K562 (cell line): ENCODE measurements at regions not wholly inside any gene's neighbourhood (a gene's known extent, or its start where the extent isn't known, plus 50 kb on each side); places are given as distances from the start of the nearest gene placed in this dataset.

Source experiments
- ATAC-seq: fragments of 200-7000 bp; cut with Tn5 transposase; 3 replicates; pipeline ENCODE4 v1.9.1; 2020; ENCODE audit warnings: moderate library complexity
- BruUV-seq: library from RNA; stranded (reverse); fragments of 400-500 nt; replicated peaks from 2 replicates; lab custom pipeline; 2021; lab: Mats Ljungman, UMichigan
- CTCF ChIA-PET: fragments of 300-600 bp; formaldehyde crosslinking; extraction: SDS; loops from one replicate; lab custom pipeline; 2021; ENCODE audit warnings: low intra/inter-chr PET ratio; lab: Yijun Ruan, JAX
- POLR2A ChIA-PET: fragments of 300-600, 350-650 bp; sonication (Branson Sonifier 250); formaldehyde crosslinking; extraction: SDS; loops from one replicate; lab custom pipeline; 2021; ENCODE audit warnings: antibody characterized with exemption, inconsistent platforms; lab: Yijun Ruan, JAX
- DNase-seq, 4 experiments: peaks; one replicate each; pipeline versions ENCODE4 v3.0.0 to v3.0.0-alpha.2; 2011 to 2018; ENCODE audit warnings: low spot score in 3 of 4, mixed read lengths in 3 of 4; ENCODE audit errors: extremely low read depth in 1 of 4
- FAIRE-seq: peaks from 2 replicates; lab custom pipeline; 2011; peaks lifted over from hg19 to GRCh38; lab: Jason Lieb, UNC
- H2AFZ ChIP-seq: 2 replicates; pipeline ENCODE4 v1.6.0; 2011; ENCODE audit warnings: low read depth, low read length, control low read depth, inconsistent platforms
- H3K27ac ChIP-seq: fragments of 200-600 bp; 3 replicates; pipeline ENCODE4 v1.8.0; 2011; ENCODE audit warnings: low read depth, mild to moderate bottlenecking, control low read depth, inconsistent platforms, low read length, moderate library complexity, mixed read lengths; ENCODE audit errors: extremely low read depth
- H3K27me3 ChIP-seq, 2 experiments: fragments of 300-600 bp in 1 of 2; 2 replicates in 1 of 2; 3 replicates in 1 of 2; pipeline versions ENCODE4 v1.6.0 to v1.8.0; 2011; ENCODE audit warnings: inconsistent platforms in 2 of 2, low read length in 2 of 2, mild to moderate bottlenecking in 1 of 2, mixed read lengths in 1 of 2, moderate library complexity in 1 of 2; ENCODE audit not compliant: control insufficient read depth in 2 of 2, insufficient read depth in 2 of 2
- H3K36me3 ChIP-seq: fragments of 300-600 bp; 3 replicates; pipeline ENCODE4 v1.8.0; 2011; ENCODE audit warnings: mild to moderate bottlenecking, low read length, inconsistent platforms; ENCODE audit not compliant: control insufficient read depth, insufficient read depth
- H3K4me1 ChIP-seq, 2 experiments: fragments of 200-600 bp in 1 of 2; replicated peaks in 1 of 2; 2 replicates in 1 of 2; 3 replicates in 1 of 2; pipeline versions ENCODE4 v1.5.1 to v1.8.0; 2011; ENCODE audit warnings: inconsistent platforms in 2 of 2, low read length in 2 of 2, mild to moderate bottlenecking in 1 of 2, mixed read lengths in 1 of 2, moderate library complexity in 1 of 2; ENCODE audit not compliant: control insufficient read depth in 2 of 2, insufficient read depth in 2 of 2
- H3K4me2 ChIP-seq: 2 replicates; pipeline ENCODE4 v1.6.1; 2011; ENCODE audit warnings: low read length, control low read depth, inconsistent platforms, mixed read lengths; ENCODE audit not compliant: insufficient read depth
- H3K4me3 ChIP-seq: fragments of 200-600 bp; sonication (generic), shearing (Covaris generic); 2 replicates; pipeline ENCODE4 v1.5.1; 2016; ENCODE audit warnings: control low read depth, inconsistent platforms
- H3K79me2 ChIP-seq: fragments of 200-600 bp; 3 replicates; pipeline ENCODE4 v1.8.0; 2011; ENCODE audit warnings: low read length, inconsistent platforms; ENCODE audit not compliant: control insufficient read depth, insufficient read depth
- H3K9ac ChIP-seq, 2 experiments: 2 replicates each; pipeline versions ENCODE4 v1.6.0 to v1.6.1; 2011; ENCODE audit warnings: low read depth in 2 of 2, low read length in 2 of 2, control low read depth in 1 of 2, inconsistent platforms in 1 of 2, mild to moderate bottlenecking in 1 of 2, mixed read lengths in 1 of 2; ENCODE audit not compliant: insufficient read depth in 1 of 2
- H3K9me1 ChIP-seq: one replicate; pipeline ENCODE4 v1.6.0; 2011; ENCODE audit warnings: inconsistent platforms, mild to moderate bottlenecking, low read length, moderate library complexity; ENCODE audit not compliant: control insufficient read depth, insufficient read depth
- H3K9me3 ChIP-seq: replicated peaks from 2 replicates; pipeline ENCODE4 v1.5.1; 2011; ENCODE audit warnings: low read depth, low read length, inconsistent platforms; ENCODE audit not compliant: control insufficient read depth, insufficient read depth
- H4K20me1 ChIP-seq: replicated peaks from 2 replicates; pipeline ENCODE4 v1.6.1; 2011; ENCODE audit warnings: low read length, inconsistent platforms, mixed read lengths; ENCODE audit not compliant: control insufficient read depth, insufficient read depth
- CBX1 ChIP-seq: sonication (generic); IDR thresholded peaks from 2 replicates; pipeline ENCODE4 v1.6.1; 2016; ENCODE audit warnings: antibody characterized with exemption, low read depth, mild to moderate bottlenecking
- FUS ChIP-seq: fragments of 200-400 bp; formaldehyde crosslinking; optimal IDR thresholded peaks from 2 replicates; pipeline ENCODE3; 2017; ENCODE audit warnings: low read depth, low read length
- KDM1A ChIP-seq, 2 experiments: fragments of 450-650 bp; IDR thresholded peaks; 2 replicates each; pipeline ENCODE4 v1.6.1; 2016; ENCODE audit warnings: mild to moderate bottlenecking in 2 of 2
- KDM5B ChIP-seq: fragments of 200-600 bp; sonication (generic); IDR thresholded peaks from 2 replicates; pipeline ENCODE4 v1.6.1; 2012; ENCODE audit warnings: low read depth, mild to moderate bottlenecking, moderate library complexity, low read length, control low read depth, inconsistent platforms; ENCODE audit not compliant: insufficient replicate concordance
- LEF1 ChIP-seq: fragments of 450-650 bp; IDR thresholded peaks from 2 replicates; pipeline ENCODE4 v1.6.1; 2016; ENCODE audit warnings: mild to moderate bottlenecking
- NR2C2 ChIP-seq, 2 experiments: fragments of 200-800 bp in 1 of 2; sonication (Bioruptor generic) in 1 of 2; sonication (generic) in 1 of 2; formaldehyde crosslinking in 1 of 2; IDR thresholded peaks; 2 replicates each; pipeline versions ENCODE4 v1.6.1 to v1.8.0; 2016 to 2022; ENCODE audit warnings: mild to moderate bottlenecking in 1 of 2, missing compliant biosample characterization in 1 of 2, missing genetic modification characterization in 1 of 2, missing genetic modification reagents in 1 of 2
- PCBP2 ChIP-seq: fragments of 200-400 bp; formaldehyde crosslinking; IDR thresholded peaks from 2 replicates; pipeline ENCODE4 v1.6.1; 2018; ENCODE audit warnings: low read length, low read depth, mild to moderate bottlenecking, moderate library complexity; ENCODE audit not compliant: poor library complexity, severe bottlenecking
- PHTF2 ChIP-seq: fragments of 250-450 bp; sonication (Bioruptor Pico); IDR thresholded peaks from 2 replicates; pipeline ENCODE4 v1.5.0; 2021; ENCODE audit warnings: mild to moderate bottlenecking
- POLR2AphosphoS5 ChIP-seq: IDR thresholded peaks from 2 replicates; pipeline ENCODE4 v1.6.1; 2011; ENCODE audit warnings: mild to moderate bottlenecking, low read depth, low read length, moderate library complexity; ENCODE audit not compliant: control insufficient read depth, insufficient read depth
- SMARCA4 ChIP-seq: fragments of 450-650 bp; IDR thresholded peaks from 2 replicates; pipeline ENCODE4 v1.6.1; 2016
- SNRNP70 ChIP-seq: fragments of 200-400 bp; formaldehyde crosslinking; optimal IDR thresholded peaks from 2 replicates; pipeline ENCODE3; 2017; ENCODE audit warnings: low read depth, low read length
- STAT6 ChIP-seq: sonication (generic); formaldehyde crosslinking; IDR thresholded peaks from 2 replicates; pipeline ENCODE4 v1.8.1; 2023; ENCODE audit warnings: mild to moderate bottlenecking, missing genetic modification reagents
- TCF15 ChIP-seq: fragments of 250-450 bp; sonication (Bioruptor Pico); IDR thresholded peaks from 2 replicates; pipeline ENCODE4 v1.8.0; 2022; ENCODE audit warnings: moderate library complexity, mild to moderate bottlenecking, inconsistent platforms
- USF2 ChIP-seq: sonication (generic); formaldehyde crosslinking; IDR thresholded peaks from 2 replicates; pipeline ENCODE4 v1.5.0; 2020; ENCODE audit warnings: missing genetic modification reagents
- ZNF253 ChIP-seq: fragments of 250-450 bp; sonication (Bioruptor Pico); conservative IDR thresholded peaks from 2 replicates; pipeline ENCODE4 v1.6.1; 2021; ENCODE audit warnings: mild to moderate bottlenecking
- ZNF347 ChIP-seq: fragments of 450-650 bp; formaldehyde crosslinking; IDR thresholded peaks from 2 replicates; pipeline ENCODE4 v1.4.0; 2020; ENCODE audit warnings: low read depth, mild to moderate bottlenecking, moderate library complexity
- ZNF583 ChIP-seq: fragments of 250-450 bp; sonication (Bioruptor Pico); IDR thresholded peaks from 2 replicates; pipeline ENCODE4 v1.4.0; 2020
- ZNF655 ChIP-seq: fragments of 250-450 bp; sonication (Bioruptor Pico); IDR thresholded peaks from 2 replicates; pipeline ENCODE4 v1.5.0; 2021
- WGBS: fragments of 100-300 bp; shearing (Covaris generic); methylation state at CpG from one replicate; pipeline ENCODE4 v1.1.6; 2016; ENCODE audit warnings: low coverage, mixed read lengths; ENCODE audit not compliant: insufficient coverage; ENCODE audit errors: missing lambda C conversion rate; 5-methylcytosine and 5-hydroxymethylcytosine counted together
- in situ Hi-C: fragments of 300-500 bp; cut with MboI; formaldehyde crosslinking; loops from 4 replicates; pipeline ENCODE4 v1.15.0; 2018; ENCODE audit warnings: inconsistent platforms, mixed read lengths
- intact Hi-C: fragments of 100-400 bp; cut with micrococcal nuclease; formaldehyde crosslinking; loops from 2 replicates; pipeline ENCODE4 v1.14.2; 2022

DNA sequence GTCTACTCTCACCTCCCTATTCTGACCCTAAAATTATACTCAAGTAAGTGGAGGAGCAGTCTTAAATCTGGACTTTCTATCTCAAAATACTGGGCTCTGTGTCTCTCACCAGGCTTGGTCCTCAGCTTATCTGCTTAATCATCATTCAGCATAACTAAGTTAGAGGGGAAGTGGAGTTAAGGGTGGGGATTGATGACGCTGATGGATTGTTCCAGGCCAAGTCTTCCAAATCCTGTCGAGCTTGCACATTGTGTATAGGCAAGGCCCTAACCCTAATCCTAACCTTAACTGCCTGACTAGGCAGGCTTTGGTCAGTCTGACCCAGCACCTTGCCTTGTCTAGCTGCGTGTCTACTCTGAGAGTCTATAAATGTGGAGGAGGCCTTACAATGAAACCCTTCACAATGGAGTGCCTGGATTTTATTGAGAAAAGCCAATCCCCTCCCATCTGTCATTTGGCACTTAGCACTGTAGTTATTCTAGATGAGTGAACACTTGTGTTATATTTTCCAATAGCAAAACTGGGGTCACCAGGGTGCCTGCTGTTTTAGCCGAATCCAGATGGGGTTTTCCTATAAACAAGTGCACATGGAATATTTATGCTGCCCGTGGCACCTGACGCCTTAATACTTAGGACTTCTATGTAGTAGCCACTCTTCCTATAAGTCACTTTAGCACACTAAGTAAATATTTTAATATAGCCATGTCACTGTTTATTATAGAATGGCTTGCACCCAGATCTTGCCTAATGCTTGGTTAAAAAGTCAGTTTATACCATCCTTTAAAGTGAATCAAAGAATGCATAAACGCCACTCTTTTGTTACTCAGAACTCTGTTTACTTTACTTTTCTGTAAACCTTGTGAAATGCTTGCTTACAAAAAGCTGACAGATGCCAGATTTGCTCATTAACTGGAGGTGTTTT is 193.2 kb upstream of the MYOCD start:
- Histone ChIP-seq H2AFZ (no peak overlapping the region), H3K4me1 (no peaks in the 10 kb centered on the region), H3K4me2 (no peak overlapping the region), H3K9me1 (no peaks in the 10 kb centered on the region), H3K79me2 (no peaks in the 10 kb centered on the region), H3K9me3 (no peaks in the 10 kb centered on the region), H3K9ac (no peak overlapping the region), H3K4me3 (no peak overlapping the region), H4K20me1 (no peaks in the 10 kb centered on the region), H3K36me3 (no peaks in the 10 kb centered on the region), H3K27me3 (no peaks in the 10 kb centered on the region), H3K27ac (no peak overlapping the region)
- intact Hi-C loops, result no loop called here
- DNase-seq (no peak), FAIRE-seq (no peak), ATAC-seq (no peak)
- in situ Hi-C loops, result no loop called here
- CTCF ChIA-PET, result no interaction called here
- no TSS peak for BruUV-seq
- 0% methylated on average over 7 of the region's 7 CpGs for WGBS
- POLR2A ChIA-PET, result no interaction called here
- TF ChIP-seq TCF15 (no peak), POLR2AphosphoS5 (no peak), ZNF347 (no peak), ZNF583 (CRISPR knock-in tag) (no peak), ZNF655 (CRISPR knock-in tag) (no peak), USF2 (CRISPR knock-in tag) (no peak), KDM1A (IDR thresholded peaks at IDR 0.05) (no peak), SNRNP70 (no peak), FUS (no peak), ZNF253 (CRISPR knock-in tag) (no peak), KDM5B (no peak), SMARCA4 (no peak), CBX1 (no peak), NR2C2 (CRISPR knock-in tag; IDR thresholded peaks at IDR 0.05) (no peak), NR2C2 (tag; IDR thresholded peaks at IDR 0.05) (no peak), STAT6 (CRISPR knock-in tag) (no peak), PCBP2 (no peak), PHTF2 (CRISPR knock-in tag) (no peak), LEF1 (no peak)
